H1 (cell line): ENCODE measurements at regions not wholly inside any gene's neighbourhood (a gene's known extent, or its start where the extent isn't known, plus 50 kb on each side); places are given as distances from the start of the nearest gene placed in this dataset.

Experiments
- CTCF ChIA-PET: fragments of 300-600 bp; sonication (Branson Sonifier 250); formaldehyde crosslinking; loops from one replicate; lab custom pipeline; 2021; ENCODE audit not compliant: partially characterized antibody; lab: Charles Lee
- POLR2A ChIA-PET: fragments of 300-600 bp; sonication (Branson Sonifier 250); formaldehyde crosslinking; loops from one replicate; lab custom pipeline; 2021; ENCODE audit warnings: inconsistent platforms; ENCODE audit not compliant: partially characterized antibody; lab: Charles Lee
- DNase-seq, 2 experiments: peaks; one replicate each; pipeline versions ENCODE4 v3.0.0 to v3.0.0-alpha.2; 2010 to 2022; ENCODE audit warnings: low spot score in 2 of 2, low read depth in 1 of 2, mixed read lengths in 1 of 2
- FAIRE-seq: peaks from 2 replicates; lab custom pipeline; 2011; peaks lifted over from hg19 to GRCh38; lab: Jason Lieb, UNC
- H2AFZ ChIP-seq: 2 replicates; pipeline ENCODE4 v1.8.1; 2012; ENCODE audit warnings: low read length, inconsistent platforms
- H2AK5ac ChIP-seq: 2 replicates; pipeline ENCODE4 v1.6.1; 2013; ENCODE audit warnings: low read depth, low read length
- H2BK120ac ChIP-seq: replicated peaks from 2 replicates; pipeline ENCODE3; 2013; ENCODE audit warnings: low read depth, low read length, inconsistent platforms
- H2BK12ac ChIP-seq: 2 replicates; pipeline ENCODE4 v1.6.1; 2013; ENCODE audit warnings: low read depth, low read length
- H2BK15ac ChIP-seq: 2 replicates; pipeline ENCODE4 v1.6.1; 2013; ENCODE audit warnings: low read length
- H2BK20ac ChIP-seq: 2 replicates; pipeline ENCODE4 v1.6.1; 2013; ENCODE audit warnings: low read length
- H2BK5ac ChIP-seq: 2 replicates; pipeline ENCODE4 v1.6.1; 2013; ENCODE audit warnings: low read depth, low read length
- H3K14ac ChIP-seq: 2 replicates; pipeline ENCODE4 v1.6.1; 2013; ENCODE audit warnings: inconsistent platforms; ENCODE audit not compliant: insufficient read length
- H3K18ac ChIP-seq: 2 replicates; pipeline ENCODE4 v1.6.1; 2013; ENCODE audit warnings: low read length; ENCODE audit errors: extremely low read depth
- H3K23ac ChIP-seq: 2 replicates; pipeline ENCODE4 v1.6.1; 2013; ENCODE audit warnings: inconsistent platforms; ENCODE audit not compliant: insufficient read length
- H3K23me2 ChIP-seq: 2 replicates; pipeline ENCODE4 v1.6.1; 2013; ENCODE audit warnings: low read depth, low read length
- H3K27ac ChIP-seq: 2 replicates; pipeline ENCODE4 v1.6.1; 2011; ENCODE audit warnings: low read depth, low read length, inconsistent platforms
- H3K27me3 ChIP-seq, 4 experiments: replicated peaks in 1 of 4; 1 replicate in 1 of 4; 2 replicates in 3 of 4; pipeline versions ENCODE4 v1.6.1 to v1.8.1; 2011 to 2013; ENCODE audit warnings: low read length in 3 of 4, mild to moderate bottlenecking in 3 of 4, inconsistent platforms in 2 of 4, mixed read lengths in 2 of 4, moderate library complexity in 1 of 4; ENCODE audit not compliant: control insufficient read depth in 3 of 4, insufficient read depth in 3 of 4; ENCODE audit errors: extremely low read depth in 1 of 4
- H3K36me3 ChIP-seq, 4 experiments: 2 replicates each; pipeline versions ENCODE4 v1.6.1 to v1.8.1; 2011 to 2013; ENCODE audit warnings: mild to moderate bottlenecking in 4 of 4, low read length in 3 of 4, moderate library complexity in 2 of 4, control low read depth in 1 of 4, inconsistent platforms in 1 of 4; ENCODE audit not compliant: insufficient read depth in 4 of 4, control insufficient read depth in 2 of 4
- H3K4ac ChIP-seq: replicated peaks from 2 replicates; pipeline ENCODE3; 2013; ENCODE audit warnings: low read length, low read depth, mixed read lengths, inconsistent platforms; ENCODE audit not compliant: insufficient read length
- H3K4me1 ChIP-seq, 4 experiments: replicated peaks in 1 of 4; 1 replicate in 1 of 4; 2 replicates in 3 of 4; pipeline versions ENCODE4 v1.6.1 to v1.8.1; 2011 to 2013; ENCODE audit warnings: low read length in 3 of 4, inconsistent platforms in 2 of 4, mixed read lengths in 1 of 4; ENCODE audit not compliant: insufficient read depth in 4 of 4, control insufficient read depth in 3 of 4
- H3K4me2 ChIP-seq, 2 experiments: 2 replicates each; pipeline versions ENCODE4 v1.6.1 to v1.8.1; 2011 to 2013; ENCODE audit warnings: low read depth in 2 of 2, low read length in 2 of 2, control low read depth in 1 of 2, inconsistent platforms in 1 of 2, mild to moderate bottlenecking in 1 of 2; ENCODE audit not compliant: insufficient read depth in 1 of 2
- H3K4me3 ChIP-seq, 4 experiments: fragments of 200-600, 300-600 bp in 1 of 4; sonication (generic), shearing (Covaris generic), sonication (Bioruptor Twin) in 1 of 4; 2 replicates each; pipeline versions ENCODE4 v1.5.1 to v1.8.1; 2011 to 2016; ENCODE audit warnings: low read length in 4 of 4, low read depth in 3 of 4, control low read depth in 2 of 4, inconsistent platforms in 2 of 4, mild to moderate bottlenecking in 2 of 4, mixed read lengths in 1 of 4, moderate library complexity in 1 of 4; ENCODE audit not compliant: insufficient read depth in 2 of 4; ENCODE audit errors: extremely low read depth in 1 of 4
- H3K56ac ChIP-seq: replicated peaks from 2 replicates; pipeline ENCODE3; 2013; ENCODE audit warnings: low read depth, mild to moderate bottlenecking, mixed read lengths, low read length, inconsistent platforms; ENCODE audit not compliant: insufficient read length
- H3K79me1 ChIP-seq: 2 replicates; pipeline ENCODE4 v1.6.1; 2013; ENCODE audit warnings: low read depth, low read length, control low read depth
- H3K79me2 ChIP-seq, 2 experiments: 2 replicates each; pipeline versions ENCODE4 v1.6.1 to v1.8.1; 2012 to 2013; ENCODE audit warnings: low read length in 2 of 2, mild to moderate bottlenecking in 2 of 2, inconsistent platforms in 1 of 2; ENCODE audit not compliant: insufficient read depth in 2 of 2, control insufficient read depth in 1 of 2
- H3K9ac ChIP-seq, 4 experiments: replicated peaks in 1 of 4; 1 replicate in 1 of 4; 2 replicates in 3 of 4; pipeline versions ENCODE4 v1.6.1 to v1.8.1; 2011 to 2013; ENCODE audit warnings: low read depth in 3 of 4, low read length in 3 of 4, control low read depth in 2 of 4, mild to moderate bottlenecking in 2 of 4, moderate library complexity in 2 of 4, inconsistent platforms in 1 of 4; ENCODE audit errors: extremely low read depth in 1 of 4
- H3K9me3 ChIP-seq, 2 experiments: 2 replicates each; pipeline versions ENCODE4 v1.6.1 to v1.8.1; 2012 to 2013; ENCODE audit warnings: mild to moderate bottlenecking in 2 of 2, moderate library complexity in 2 of 2, control low read depth in 1 of 2, inconsistent platforms in 1 of 2, low read depth in 1 of 2, low read length in 1 of 2, mixed read lengths in 1 of 2; ENCODE audit not compliant: insufficient read depth in 2 of 2
- H4K20me1 ChIP-seq, 2 experiments: replicated peaks in 1 of 2; 2 replicates each; pipeline versions ENCODE3 to v1.8.1; 2011 to 2013; ENCODE audit warnings: inconsistent platforms in 2 of 2, low read length in 2 of 2, mild to moderate bottlenecking in 1 of 2; ENCODE audit not compliant: insufficient read depth in 2 of 2, control insufficient read depth in 1 of 2
- H4K5ac ChIP-seq: 2 replicates; pipeline ENCODE4 v1.6.1; 2013; ENCODE audit warnings: low read length, low read depth, mixed read lengths, inconsistent platforms; ENCODE audit not compliant: insufficient read length
- H4K8ac ChIP-seq: 2 replicates; pipeline ENCODE4 v1.8.0; 2013; ENCODE audit warnings: mild to moderate bottlenecking, moderate library complexity, low read length, inconsistent platforms; ENCODE audit not compliant: insufficient read depth; ENCODE audit errors: extremely low read depth
- H4K91ac ChIP-seq: replicated peaks from 2 replicates; pipeline ENCODE3; 2013; ENCODE audit warnings: low read length, mixed read lengths, inconsistent platforms; ENCODE audit not compliant: insufficient read length
- CTBP2 ChIP-seq: IDR thresholded peaks from 2 replicates; pipeline ENCODE4 v1.7.0; 2011; ENCODE audit warnings: borderline replicate concordance, mild to moderate bottlenecking, moderate library complexity, mixed read lengths, low read length; ENCODE audit not compliant: insufficient read depth, insufficient read length
- POLR2AphosphoS5 ChIP-seq: IDR thresholded peaks from 2 replicates; pipeline ENCODE4 v1.6.1; 2011; ENCODE audit warnings: low read depth, low read length
- RXRA ChIP-seq: IDR thresholded peaks from 2 replicates; pipeline ENCODE4 v1.6.1; 2011; ENCODE audit warnings: low read depth, mild to moderate bottlenecking, low read length, moderate library complexity; ENCODE audit not compliant: insufficient read depth
- SAP30 ChIP-seq: fragments of 300-600 bp; sonication (generic); IDR thresholded peaks from 2 replicates; pipeline ENCODE4 v1.7.1; 2012; ENCODE audit warnings: low read length, moderate library complexity, mild to moderate bottlenecking, inconsistent platforms; ENCODE audit not compliant: insufficient read depth, insufficient replicate concordance
- SP4 ChIP-seq: IDR thresholded peaks from 2 replicates; pipeline ENCODE4 v1.6.1; 2012; ENCODE audit warnings: low read length, inconsistent platforms
- TBP ChIP-seq: IDR thresholded peaks from 2 replicates; pipeline ENCODE4 v1.6.1; 2011; ENCODE audit warnings: low read depth, low read length, improper control_type of control experiment
- WGBS, 2 experiments: shearing (Covaris generic) in 1 of 2; methylation state at CpG; one replicate each; pipeline versions ENCODE4 v1.1.6 to v1.1.7; 2013 to 2015; ENCODE audit warnings: low lambda C conversion rate in 2 of 2, mixed read lengths in 2 of 2, inconsistent platforms in 1 of 2, low coverage in 1 of 2, missing lambda C conversion rate in 1 of 2; ENCODE audit not compliant: insufficient replicate concordance in 2 of 2, insufficient coverage in 1 of 2, insufficient read length in 1 of 2; ENCODE audit errors: extremely low coverage in 1 of 2, missing lambda C conversion rate in 1 of 2; 5-methylcytosine and 5-hydroxymethylcytosine counted together
- TF ChIP-seq, protein P1 (sequence below), 3 experiments: IDR thresholded peaks; 1 replicate in 2 of 3; 2 replicates in 1 of 3; pipeline versions ENCODE4 v1.5.1 to v1.6.1; 2011; ENCODE audit warnings: low read length in 3 of 3, mild to moderate bottlenecking in 3 of 3, inconsistent platforms in 2 of 3, low read depth in 1 of 3, moderate library complexity in 1 of 3; ENCODE audit not compliant: insufficient read depth in 1 of 3; ENCODE audit errors: control extremely low read depth in 1 of 3
- TF ChIP-seq, protein P2 (sequence below): IDR thresholded peaks from 2 replicates; pipeline ENCODE4 v1.6.1; 2011; ENCODE audit warnings: low read length, improper control_type of control experiment

DNA sequence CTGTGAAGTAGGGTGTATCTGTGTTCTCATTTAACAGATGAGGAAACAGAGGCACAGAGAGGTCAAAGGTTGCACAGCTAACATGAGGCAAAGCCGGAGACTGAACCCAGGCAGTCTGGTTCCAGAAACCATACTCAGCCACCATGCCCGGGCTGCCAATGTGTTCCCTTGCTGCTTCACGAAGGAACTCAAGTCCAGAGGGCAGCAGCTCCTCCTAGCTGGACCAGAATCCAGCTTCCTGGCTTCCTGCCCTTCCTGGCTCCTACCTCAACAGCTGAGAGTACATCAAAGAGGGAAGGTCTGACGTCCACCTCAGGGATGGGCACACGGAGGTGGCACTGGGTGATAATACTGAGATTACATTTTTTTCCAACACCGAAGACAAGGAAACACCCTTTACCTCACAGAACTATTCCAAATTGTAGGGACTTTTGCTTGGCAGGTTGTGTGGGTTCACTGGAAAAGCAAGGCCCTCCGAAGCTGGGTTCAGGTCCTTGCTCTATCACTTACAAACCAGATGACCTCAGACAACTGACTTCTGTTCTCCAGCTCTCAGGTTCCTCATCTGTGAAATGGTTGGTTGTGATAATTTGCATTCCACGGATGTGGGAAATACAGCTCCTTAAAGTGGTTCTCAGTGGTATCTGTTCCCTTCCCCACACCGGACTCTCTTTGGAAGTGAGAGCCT is 154.1 kb upstream of the ZMIZ1 start:
- H2BK12ac ChIP-seq, result peak overlapping the region; percentile 98
- no peaks in the 10 kb centered on the region for H4K20me1 ChIP-seq
- H3K18ac ChIP-seq, result peak overlapping the region; percentile 91
- H3K4me1 ChIP-seq, result peaks cover 10 to 25% (median 19%) of the 10 kb centered on the region in 4 experiments
- no peak overlapping the region for H4K8ac ChIP-seq
- peak overlapping the region; percentile 24 for H2BK120ac ChIP-seq
- peaks cover 0 to 5% (median 0%) of the 10 kb centered on the region in 4 experiments; a peak in 2 of 7 replicates for H3K27me3 ChIP-seq
- H3K23me2 ChIP-seq, result no peaks in the 10 kb centered on the region
- POLR2A ChIA-PET, result interaction anchor here (0.6 to 0.8 kb wide), 3 partner anchors 59 to 486 kb away, joined by 3 read pairs; no protein-coding TSS in a partner anchor
- H3K4me2 ChIP-seq, result peak overlapping the region; percentile 22 to 28; a peak in 2 of 4 replicates
- no peak overlapping the region for H3K56ac ChIP-seq
- H3K14ac ChIP-seq, result no peak overlapping the region
- peak overlapping the region; percentile 87; the same call in 1 of the 2 replicates for H2BK5ac ChIP-seq
- TF ChIP-seq RXRA (no peak), SP4 (no peak), CTBP2 (no peak), SAP30 (no peak), TBP (no peak), POLR2AphosphoS5 (no peak)
- TF ChIP-seq, protein P1, sequence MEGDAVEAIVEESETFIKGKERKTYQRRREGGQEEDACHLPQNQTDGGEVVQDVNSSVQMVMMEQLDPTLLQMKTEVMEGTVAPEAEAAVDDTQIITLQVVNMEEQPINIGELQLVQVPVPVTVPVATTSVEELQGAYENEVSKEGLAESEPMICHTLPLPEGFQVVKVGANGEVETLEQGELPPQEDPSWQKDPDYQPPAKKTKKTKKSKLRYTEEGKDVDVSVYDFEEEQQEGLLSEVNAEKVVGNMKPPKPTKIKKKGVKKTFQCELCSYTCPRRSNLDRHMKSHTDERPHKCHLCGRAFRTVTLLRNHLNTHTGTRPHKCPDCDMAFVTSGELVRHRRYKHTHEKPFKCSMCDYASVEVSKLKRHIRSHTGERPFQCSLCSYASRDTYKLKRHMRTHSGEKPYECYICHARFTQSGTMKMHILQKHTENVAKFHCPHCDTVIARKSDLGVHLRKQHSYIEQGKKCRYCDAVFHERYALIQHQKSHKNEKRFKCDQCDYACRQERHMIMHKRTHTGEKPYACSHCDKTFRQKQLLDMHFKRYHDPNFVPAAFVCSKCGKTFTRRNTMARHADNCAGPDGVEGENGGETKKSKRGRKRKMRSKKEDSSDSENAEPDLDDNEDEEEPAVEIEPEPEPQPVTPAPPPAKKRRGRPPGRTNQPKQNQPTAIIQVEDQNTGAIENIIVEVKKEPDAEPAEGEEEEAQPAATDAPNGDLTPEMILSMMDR (IDR thresholded peaks at IDR 0.05; ENCODE audit: control extremely low read depth in 1 of 3, insufficient read depth in 1 of 3, low read depth in 1 of 3, low read length in 3 of 3), result no peak
- TF ChIP-seq, protein P2, sequence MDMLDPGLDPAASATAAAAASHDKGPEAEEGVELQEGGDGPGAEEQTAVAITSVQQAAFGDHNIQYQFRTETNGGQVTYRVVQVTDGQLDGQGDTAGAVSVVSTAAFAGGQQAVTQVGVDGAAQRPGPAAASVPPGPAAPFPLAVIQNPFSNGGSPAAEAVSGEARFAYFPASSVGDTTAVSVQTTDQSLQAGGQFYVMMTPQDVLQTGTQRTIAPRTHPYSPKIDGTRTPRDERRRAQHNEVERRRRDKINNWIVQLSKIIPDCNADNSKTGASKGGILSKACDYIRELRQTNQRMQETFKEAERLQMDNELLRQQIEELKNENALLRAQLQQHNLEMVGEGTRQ, result no peak
- peak overlapping the region; percentile 27 for H4K91ac ChIP-seq
- CTCF ChIA-PET, result interaction anchor here (0.6 to 2.0 kb wide), 10 partner anchors 20 to 289 kb away, joined by 3 to 5 read pairs (median 3); no protein-coding TSS in a partner anchor
- H2BK20ac ChIP-seq, result peak overlapping the region; percentile 99
- H3K79me2 ChIP-seq, result no peaks in the 10 kb centered on the region
- no peak overlapping the region for H3K27ac ChIP-seq
- no peak overlapping the region for H3K4me3 ChIP-seq
- WGBS, 2 experiments, result 86% methylated on average over 9 of the region's 9 CpGs; no CpG with 5 or more reads in 1 of the 2 experiments
- no peak for FAIRE-seq
- H3K23ac ChIP-seq, result no peak overlapping the region
- peak overlapping the region; percentile 96 for H2AK5ac ChIP-seq
- no peak overlapping the region for H4K5ac ChIP-seq
- H3K79me1 ChIP-seq, result no peaks in the 10 kb centered on the region
- DNase-seq, result no peak
- no peaks in the 10 kb centered on the region; a peak in 1 of 8 replicates for H3K36me3 ChIP-seq
- H2AFZ ChIP-seq, result no peak overlapping the region
- H3K9me3 ChIP-seq, result no peaks in the 10 kb centered on the region
- H3K4ac ChIP-seq, result peak overlapping the region; percentile 13
- H2BK15ac ChIP-seq, result 0 out of 2 replicates have a peak overlapping the region, but pooled peaks have one; percentile 81
- no peak overlapping the region for H3K9ac ChIP-seq
